Erythroblast (primary cell): ENCODE measurements at regions not wholly inside any gene's neighbourhood (a gene's known extent, or its start where the extent isn't known, plus 50 kb on each side); places are given as distances from the start of the nearest gene placed in this dataset.

Experiments used
- GATA1 ChIP-seq: IDR thresholded peaks from 2 replicates; pipeline ENCODE4 v1.6.1; 2011; ENCODE audit warnings: low read depth, mild to moderate bottlenecking, control low read depth, low read length, moderate library complexity
- POLR2A ChIP-seq: IDR thresholded peaks from 2 replicates; pipeline ENCODE4 v1.6.1; 2011; ENCODE audit warnings: mild to moderate bottlenecking, low read length

DNA sequence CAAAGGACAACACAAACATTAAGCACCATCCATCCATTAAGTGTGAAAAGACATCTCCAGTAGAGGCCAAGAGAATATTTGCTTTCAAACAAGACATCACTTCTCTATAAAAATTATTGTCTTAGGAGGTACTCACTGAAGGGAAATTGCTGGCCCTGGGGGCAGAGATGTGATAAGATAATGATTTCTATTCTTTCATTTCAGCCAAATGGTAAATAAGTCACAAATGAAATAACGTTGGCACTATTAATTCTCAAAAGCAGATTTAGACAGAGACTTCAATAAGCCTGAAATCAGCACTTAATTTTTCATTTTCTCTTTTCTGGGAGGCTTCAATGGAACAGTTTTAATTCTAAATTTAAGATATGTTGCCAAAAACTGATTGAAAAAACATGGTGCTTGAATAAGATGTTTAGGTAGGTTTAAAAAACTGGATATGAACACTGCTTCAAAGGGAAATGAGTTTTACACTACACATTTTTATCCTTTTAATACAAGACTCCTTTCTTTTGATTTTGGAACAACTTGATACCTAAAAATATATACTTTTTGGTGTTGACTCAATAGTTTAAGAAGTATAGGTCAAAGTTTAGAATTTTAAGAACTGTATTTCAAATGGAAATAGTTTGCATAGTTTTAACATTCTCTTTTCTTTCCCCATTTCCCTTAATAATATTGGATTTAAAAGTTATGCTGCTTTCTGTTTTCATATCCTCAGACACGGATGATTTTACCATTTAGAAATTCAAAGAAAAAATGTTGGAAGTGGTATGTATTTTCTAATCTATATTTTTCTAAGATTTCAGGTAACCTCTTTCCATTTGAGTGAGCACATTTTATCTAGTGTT, 204.0 kb downstream of the AHR start:
- TF ChIP-seq POLR2A (no peak), GATA1 (no peak)
